Endothelial cell of umbilical vein (primary cell): ENCODE measurements at regions not wholly inside any gene's neighbourhood (a gene's known extent, or its start where the extent isn't known, plus 50 kb on each side); places are given as distances from the start of the nearest gene placed in this dataset.

ENCODE experiments used
- FOS ChIP-seq: IDR thresholded peaks from 2 replicates; pipeline ENCODE4 v1.6.1; 2011; ENCODE audit warnings: mild to moderate bottlenecking, low read length, moderate library complexity, borderline replicate concordance; ENCODE audit not compliant: insufficient read depth
- POLR2A ChIP-seq: IDR thresholded peaks from 2 replicates; pipeline ENCODE4 v1.6.1; 2012; ENCODE audit warnings: low read depth, mild to moderate bottlenecking, control low read depth, low read length
- POLR2AphosphoS5 ChIP-seq: IDR thresholded peaks from 2 replicates; pipeline ENCODE4 v1.6.1; 2012; ENCODE audit warnings: low read depth, mild to moderate bottlenecking, control low read depth, low read length, moderate library complexity; ENCODE audit not compliant: insufficient read depth
- TF ChIP-seq, protein P1 (sequence below), 2 donors: IDR thresholded peaks; 1 replicate in 1 of 2; 2 replicates in 1 of 2; pipeline ENCODE4 v1.5.1; 2011; ENCODE audit warnings: low read length in 2 of 2, mild to moderate bottlenecking in 2 of 2, moderate library complexity in 2 of 2, control low read depth in 1 of 2, inconsistent platforms in 1 of 2, low read depth in 1 of 2; ENCODE audit not compliant: insufficient read depth in 1 of 2; ENCODE audit errors: extremely low read depth in 1 of 2
- TF ChIP-seq, protein P2 (sequence below): IDR thresholded peaks from 2 replicates; pipeline ENCODE4 v1.6.1; 2011; ENCODE audit not compliant: insufficient read depth, insufficient read length

DNA sequence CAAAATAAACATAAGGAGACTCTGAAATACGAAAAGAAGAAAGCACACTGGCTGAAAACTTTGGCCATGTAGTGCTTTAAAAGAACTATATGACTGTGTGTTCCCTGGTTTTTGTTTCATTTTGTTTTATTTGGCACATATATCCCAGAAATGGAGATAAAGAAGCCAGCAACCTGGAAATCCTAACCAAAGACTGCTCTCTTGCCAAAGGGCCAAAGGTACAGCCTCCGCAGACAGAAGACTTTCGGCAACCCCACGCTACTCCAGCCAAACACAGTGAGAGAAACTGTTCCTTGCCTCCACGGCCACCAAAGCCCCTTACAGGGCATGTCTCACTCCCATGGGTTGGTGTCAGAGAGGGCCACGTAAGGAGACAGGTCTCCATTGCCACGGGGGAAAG, 381.2 kb upstream of the NETO1 start:
- TF ChIP-seq, protein P1, sequence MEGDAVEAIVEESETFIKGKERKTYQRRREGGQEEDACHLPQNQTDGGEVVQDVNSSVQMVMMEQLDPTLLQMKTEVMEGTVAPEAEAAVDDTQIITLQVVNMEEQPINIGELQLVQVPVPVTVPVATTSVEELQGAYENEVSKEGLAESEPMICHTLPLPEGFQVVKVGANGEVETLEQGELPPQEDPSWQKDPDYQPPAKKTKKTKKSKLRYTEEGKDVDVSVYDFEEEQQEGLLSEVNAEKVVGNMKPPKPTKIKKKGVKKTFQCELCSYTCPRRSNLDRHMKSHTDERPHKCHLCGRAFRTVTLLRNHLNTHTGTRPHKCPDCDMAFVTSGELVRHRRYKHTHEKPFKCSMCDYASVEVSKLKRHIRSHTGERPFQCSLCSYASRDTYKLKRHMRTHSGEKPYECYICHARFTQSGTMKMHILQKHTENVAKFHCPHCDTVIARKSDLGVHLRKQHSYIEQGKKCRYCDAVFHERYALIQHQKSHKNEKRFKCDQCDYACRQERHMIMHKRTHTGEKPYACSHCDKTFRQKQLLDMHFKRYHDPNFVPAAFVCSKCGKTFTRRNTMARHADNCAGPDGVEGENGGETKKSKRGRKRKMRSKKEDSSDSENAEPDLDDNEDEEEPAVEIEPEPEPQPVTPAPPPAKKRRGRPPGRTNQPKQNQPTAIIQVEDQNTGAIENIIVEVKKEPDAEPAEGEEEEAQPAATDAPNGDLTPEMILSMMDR (IDR thresholded peaks at IDR 0.05; ENCODE audit: extremely low read depth in 1 of 2, insufficient read depth in 1 of 2, low read depth in 1 of 2, low read length in 2 of 2), result no peak
- TF ChIP-seq, protein P2, sequence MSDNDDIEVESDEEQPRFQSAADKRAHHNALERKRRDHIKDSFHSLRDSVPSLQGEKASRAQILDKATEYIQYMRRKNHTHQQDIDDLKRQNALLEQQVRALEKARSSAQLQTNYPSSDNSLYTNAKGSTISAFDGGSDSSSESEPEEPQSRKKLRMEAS, result no peak
- TF ChIP-seq POLR2AphosphoS5 (no peak), POLR2A (no peak), FOS (no peak)
